NT2/D1 (cell line): ENCODE measurements at regions not wholly inside any gene's neighbourhood (a gene's known extent, or its start where the extent isn't known, plus 50 kb on each side); places are given as distances from the start of the nearest gene placed in this dataset.

ENCODE experiments used
- DNase-seq: peaks from one replicate; pipeline ENCODE4 v3.0.0-alpha.2; 2011; ENCODE audit warnings: low read depth, low spot score
- H3K27me3 ChIP-seq: 2 replicates; pipeline ENCODE4 v1.6.0; 2011; ENCODE audit warnings: mild to moderate bottlenecking; ENCODE audit not compliant: insufficient read length, insufficient read depth
- H3K36me3 ChIP-seq: 2 replicates; pipeline ENCODE4 v1.6.1; 2011; ENCODE audit warnings: mild to moderate bottlenecking, low read length, mixed read lengths; ENCODE audit not compliant: insufficient read depth, insufficient read length
- H3K4me1 ChIP-seq: 2 replicates; pipeline ENCODE4 v1.5.1; 2011; ENCODE audit not compliant: insufficient read depth, insufficient read length
- H3K4me3 ChIP-seq: 2 replicates; pipeline ENCODE4 v1.5.1; 2011; ENCODE audit warnings: low read depth; ENCODE audit not compliant: insufficient read length
- H3K9ac ChIP-seq: 2 replicates; pipeline ENCODE4 v1.6.0; 2011; ENCODE audit warnings: low read depth; ENCODE audit not compliant: insufficient read length
- H3K9me3 ChIP-seq: 2 replicates; pipeline ENCODE4 v1.5.1; 2011; ENCODE audit warnings: mild to moderate bottlenecking, low read length; ENCODE audit not compliant: insufficient read depth
- SUZ12 ChIP-seq: IDR thresholded peaks from 2 replicates; pipeline ENCODE4 v1.6.1; 2011; ENCODE audit not compliant: insufficient read length, insufficient read depth; ENCODE audit errors: extremely low read depth
- YY1 ChIP-seq: IDR thresholded peaks from 2 replicates; pipeline ENCODE4 v1.6.1; 2011; ENCODE audit not compliant: insufficient read length, insufficient read depth
- ZNF274 ChIP-seq: IDR thresholded peaks from 2 replicates; pipeline ENCODE4 v1.6.1; 2011; ENCODE audit warnings: mild to moderate bottlenecking, low read depth, low read length

DNA sequence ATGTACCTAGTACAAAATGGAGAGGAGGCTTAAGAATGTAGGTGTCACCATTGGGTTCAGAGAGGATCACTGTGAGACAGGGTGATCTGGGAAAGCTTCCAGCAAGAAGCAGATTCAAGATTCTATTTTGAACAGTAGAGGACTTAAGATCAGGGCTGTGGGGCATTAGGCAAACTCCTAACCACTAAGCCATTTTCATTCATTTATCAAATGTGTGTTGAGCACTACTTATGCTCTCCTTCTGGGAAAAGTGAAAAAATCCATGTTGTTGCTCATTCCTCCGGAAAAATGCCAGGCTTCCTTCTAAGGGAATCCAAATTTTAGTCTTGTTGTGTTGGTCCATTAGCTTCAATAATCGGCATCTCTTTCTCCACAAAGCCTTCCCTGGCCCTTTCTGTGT, 163.4 kb downstream of the NUAK1 start:
- Histone ChIP-seq H3K9me3 (no peaks in the 10 kb centered on the region), H3K4me1 (no peaks in the 10 kb centered on the region), H3K36me3 (no peaks in the 10 kb centered on the region), H3K27me3 (no peaks in the 10 kb centered on the region), H3K9ac (no peak overlapping the region), H3K4me3 (no peak overlapping the region)
- DNase-seq: no peak
- TF ChIP-seq YY1 (no peak), ZNF274 (no peak), SUZ12 (no peak)

DNA sequence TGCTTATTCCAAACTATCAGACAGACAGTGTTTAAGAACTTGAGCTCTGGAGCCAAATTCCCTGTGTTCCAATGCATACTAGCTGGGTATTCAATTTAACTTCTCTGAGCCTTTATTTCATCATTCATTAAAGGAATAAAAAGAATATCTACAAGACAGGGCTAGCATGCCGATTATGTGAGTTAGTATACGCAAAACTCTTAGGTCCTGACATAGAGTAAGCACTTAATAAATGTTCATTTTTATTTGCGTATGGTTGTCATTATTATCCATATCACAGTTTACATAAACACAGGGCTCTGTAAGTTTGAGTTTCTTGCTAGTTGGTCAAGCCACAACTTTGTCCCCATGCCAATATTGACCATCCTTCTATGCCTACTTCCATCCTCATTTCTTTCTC, 161.5 kb downstream of the NUAK1 start:
- no peak for DNase-seq
- H3K9ac ChIP-seq: no peak overlapping the region
- no peak for TF ChIP-seq SUZ12
- TF ChIP-seq YY1: no peak
- no peak for TF ChIP-seq ZNF274
- H3K36me3 ChIP-seq: no peaks in the 10 kb centered on the region
- no peaks in the 10 kb centered on the region for H3K4me1 ChIP-seq
- no peaks in the 10 kb centered on the region for H3K9me3 ChIP-seq
- no peak overlapping the region for H3K4me3 ChIP-seq
- H3K27me3 ChIP-seq: no peaks in the 10 kb centered on the region

DNA sequence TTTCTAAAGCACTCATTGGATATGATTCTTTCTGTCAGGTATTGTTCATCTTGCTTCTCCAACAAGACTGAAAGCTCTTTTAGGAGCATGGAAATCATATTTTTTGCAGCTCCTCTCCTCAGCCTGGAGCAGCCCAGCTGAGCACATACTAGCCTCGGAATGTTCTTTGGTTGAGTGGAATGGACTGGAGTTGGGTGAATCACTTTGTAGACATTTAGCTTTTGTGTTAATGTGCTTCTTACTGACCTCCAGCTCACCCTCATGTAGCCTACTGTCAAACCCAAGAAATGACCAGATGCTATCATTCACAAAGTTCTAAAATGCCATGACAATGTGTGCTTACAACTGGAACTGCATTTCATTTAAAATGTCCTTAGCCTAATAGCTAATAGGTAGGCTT, 161.1 kb downstream of the NUAK1 start:
- Histone ChIP-seq H3K9me3 (0 out of 2 replicates have a peak, but pooled peaks cover under 1% of the 10 kb centered on the region), H3K9ac (no peak overlapping the region), H3K4me1 (no peaks in the 10 kb centered on the region), H3K36me3 (no peaks in the 10 kb centered on the region), H3K27me3 (no peaks in the 10 kb centered on the region), H3K4me3 (no peak overlapping the region)
- TF ChIP-seq SUZ12: no peak
- no peak for TF ChIP-seq YY1
- TF ChIP-seq ZNF274: no peak
- no peak for DNase-seq

DNA sequence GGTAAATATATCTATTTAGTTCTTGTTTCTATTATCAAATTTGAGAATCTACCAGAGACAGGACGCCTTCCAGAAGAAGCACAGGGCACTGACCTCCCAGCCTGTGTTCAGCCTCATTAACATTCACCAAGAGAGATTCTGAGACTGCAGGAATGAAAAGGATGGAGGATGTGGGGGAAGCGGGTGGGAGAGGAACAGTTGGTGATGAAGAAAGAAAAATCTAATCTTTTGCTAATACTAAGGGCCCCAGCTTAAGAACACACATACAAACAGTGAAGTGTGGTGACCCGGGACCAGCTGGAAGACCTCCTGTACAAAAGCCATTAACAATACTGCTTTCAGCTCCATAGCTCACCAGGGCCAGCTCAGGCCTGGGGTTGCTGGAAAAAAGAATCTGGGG, 160.5 kb downstream of the NUAK1 start:
- TF ChIP-seq SUZ12 (no peak), YY1 (no peak), ZNF274 (no peak)
- no peak for DNase-seq
- no peaks in the 10 kb centered on the region for H3K4me1 ChIP-seq
- H3K36me3 ChIP-seq: no peaks in the 10 kb centered on the region
- H3K9me3 ChIP-seq: peaks cover 6% of the 10 kb centered on the region; the same call in 1 of the 2 replicates
- no peaks in the 10 kb centered on the region for H3K27me3 ChIP-seq
- no peak overlapping the region for H3K4me3 ChIP-seq
- no peak overlapping the region for H3K9ac ChIP-seq

DNA sequence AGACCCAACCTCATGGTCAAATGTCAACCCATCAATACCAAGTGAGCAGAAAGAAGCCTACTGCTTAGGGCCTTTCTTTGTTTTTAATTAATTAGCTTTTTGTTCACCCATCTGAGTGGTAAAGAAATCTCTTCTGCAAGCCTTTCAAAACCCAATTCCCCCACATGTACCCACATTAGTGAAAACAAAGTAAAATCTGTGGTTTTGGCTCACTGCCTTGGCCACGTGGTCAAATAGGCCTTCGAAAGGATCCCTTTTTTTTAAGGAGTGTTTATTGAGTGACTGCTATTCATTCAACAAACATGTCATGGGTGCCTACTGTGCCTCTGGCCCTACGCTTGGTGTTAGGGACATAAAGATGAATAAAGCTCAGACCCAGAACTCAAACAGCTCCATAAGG, 160.1 kb downstream of the NUAK1 start:
- Histone ChIP-seq H3K9me3 (peaks cover 6% of the 10 kb centered on the region; the same call in 1 of the 2 replicates), H3K36me3 (no peaks in the 10 kb centered on the region), H3K9ac (no peak overlapping the region), H3K4me1 (no peaks in the 10 kb centered on the region), H3K4me3 (no peak overlapping the region), H3K27me3 (no peaks in the 10 kb centered on the region)
- TF ChIP-seq SUZ12: no peak
- no peak for TF ChIP-seq ZNF274
- no peak for TF ChIP-seq YY1
- no peak for DNase-seq

DNA sequence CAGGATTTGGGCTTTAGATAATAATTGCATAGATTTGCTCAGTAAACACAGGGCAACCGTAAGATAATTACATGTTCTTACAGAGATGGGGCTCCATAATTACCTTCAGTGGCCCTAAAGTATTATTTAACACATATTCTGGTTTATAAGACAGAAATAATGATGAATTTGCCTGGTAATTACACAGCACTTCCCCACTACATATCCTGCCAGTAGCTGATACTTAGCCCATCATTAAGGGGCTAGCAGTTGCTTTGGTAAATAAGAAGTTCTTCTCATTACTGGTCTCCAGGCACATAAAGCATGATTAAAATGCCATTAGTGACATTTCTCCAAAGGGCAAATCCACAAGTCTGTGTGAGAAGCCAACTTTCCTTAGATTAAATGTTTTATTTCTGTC, 158.7 kb downstream of the NUAK1 start:
- DNase-seq: no peak
- H3K4me3 ChIP-seq: no peak overlapping the region
- TF ChIP-seq YY1: no peak
- TF ChIP-seq ZNF274: no peak
- TF ChIP-seq SUZ12: no peak
- H3K9me3 ChIP-seq: peaks cover 6% of the 10 kb centered on the region; the same call in 1 of the 2 replicates
- H3K36me3 ChIP-seq: no peaks in the 10 kb centered on the region
- no peak overlapping the region for H3K9ac ChIP-seq
- H3K27me3 ChIP-seq: no peaks in the 10 kb centered on the region
- no peaks in the 10 kb centered on the region for H3K4me1 ChIP-seq

DNA sequence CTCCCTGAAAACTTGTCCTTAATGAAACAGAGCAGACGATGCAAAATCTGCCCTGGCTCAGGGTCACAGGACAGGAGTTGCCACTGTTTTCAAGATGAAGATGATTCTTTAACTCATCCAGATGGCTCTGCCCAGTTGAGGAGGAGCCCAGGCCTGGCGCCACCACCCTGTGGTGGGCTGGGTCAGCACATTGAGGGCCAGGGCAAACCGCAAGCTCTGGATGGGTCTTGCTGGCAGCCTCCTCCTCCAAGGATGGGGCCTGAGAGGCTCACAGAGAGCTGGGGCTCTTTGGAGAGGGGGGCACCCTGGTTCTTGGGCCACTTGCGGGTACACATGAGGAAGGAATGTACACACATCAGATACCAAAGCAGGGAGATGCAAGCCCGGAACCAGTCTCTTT, 158.2 kb downstream of the NUAK1 start:
- no peak for DNase-seq
- Histone ChIP-seq H3K4me1 (no peaks in the 10 kb centered on the region), H3K9me3 (peaks cover 6% of the 10 kb centered on the region; the same call in 1 of the 2 replicates), H3K36me3 (no peaks in the 10 kb centered on the region), H3K4me3 (no peak overlapping the region), H3K9ac (no peak overlapping the region), H3K27me3 (no peaks in the 10 kb centered on the region)
- TF ChIP-seq YY1 (no peak), SUZ12 (no peak), ZNF274 (no peak)

DNA sequence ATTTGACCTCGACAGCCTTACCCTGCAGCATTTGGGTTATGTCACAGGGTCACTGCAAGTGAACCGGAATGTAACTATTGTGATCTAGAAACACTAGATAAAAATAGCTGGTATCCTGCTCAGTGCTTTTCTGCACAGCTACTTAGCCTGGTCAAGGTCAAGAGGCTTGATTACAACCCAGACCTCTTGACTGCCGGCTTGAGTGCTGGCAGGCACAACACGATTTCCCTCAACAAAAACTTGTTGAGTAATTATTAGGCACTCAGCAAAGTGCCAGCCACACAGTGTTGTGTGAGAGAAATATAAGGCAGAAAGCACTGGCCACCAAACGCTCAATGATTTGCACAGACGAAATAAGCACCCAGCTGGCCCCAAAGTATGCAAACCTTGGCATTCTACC, 156.7 kb downstream of the NUAK1 start:
- DNase-seq: no peak
- H3K4me3 ChIP-seq: no peak overlapping the region
- no peak overlapping the region for H3K9ac ChIP-seq
- no peaks in the 10 kb centered on the region for H3K36me3 ChIP-seq
- H3K4me1 ChIP-seq: no peaks in the 10 kb centered on the region
- no peaks in the 10 kb centered on the region for H3K27me3 ChIP-seq
- peaks cover 6% of the 10 kb centered on the region; the same call in 1 of the 2 replicates for H3K9me3 ChIP-seq
- TF ChIP-seq ZNF274 (no peak), YY1 (no peak), SUZ12 (no peak)
